GM12872 (cell line): ENCODE measurements at regions not wholly inside any gene's neighbourhood (a gene's known extent, or its start where the extent isn't known, plus 50 kb on each side); places are given as distances from the start of the nearest gene placed in this dataset.

Experiments used
- TF ChIP-seq, protein P1 (sequence below): IDR thresholded peaks from 3 replicates; pipeline ENCODE4 v1.5.1; 2011; ENCODE audit warnings: low read depth, mild to moderate bottlenecking, low read length, moderate library complexity; ENCODE audit not compliant: insufficient read depth

DNA sequence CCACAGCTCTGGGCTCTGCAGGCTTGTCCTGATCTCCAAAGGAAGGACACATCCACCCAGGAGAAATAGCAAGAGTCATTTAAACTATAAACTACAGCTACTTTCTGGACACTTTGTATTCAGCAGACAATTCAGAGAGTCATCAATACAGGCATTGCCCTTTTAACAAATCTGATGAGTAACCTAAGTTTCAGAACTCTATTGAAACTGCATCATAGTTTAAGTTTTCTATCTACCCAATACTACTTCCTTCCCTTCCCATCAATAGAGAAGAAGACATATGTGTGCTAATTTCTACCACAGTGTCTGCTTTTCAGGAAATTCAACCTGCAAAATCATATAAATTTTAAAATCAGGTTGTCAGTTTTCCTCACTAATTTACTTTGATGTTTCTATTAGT is 736.5 kb downstream of the IGSF11 start:
- TF ChIP-seq, protein P1, sequence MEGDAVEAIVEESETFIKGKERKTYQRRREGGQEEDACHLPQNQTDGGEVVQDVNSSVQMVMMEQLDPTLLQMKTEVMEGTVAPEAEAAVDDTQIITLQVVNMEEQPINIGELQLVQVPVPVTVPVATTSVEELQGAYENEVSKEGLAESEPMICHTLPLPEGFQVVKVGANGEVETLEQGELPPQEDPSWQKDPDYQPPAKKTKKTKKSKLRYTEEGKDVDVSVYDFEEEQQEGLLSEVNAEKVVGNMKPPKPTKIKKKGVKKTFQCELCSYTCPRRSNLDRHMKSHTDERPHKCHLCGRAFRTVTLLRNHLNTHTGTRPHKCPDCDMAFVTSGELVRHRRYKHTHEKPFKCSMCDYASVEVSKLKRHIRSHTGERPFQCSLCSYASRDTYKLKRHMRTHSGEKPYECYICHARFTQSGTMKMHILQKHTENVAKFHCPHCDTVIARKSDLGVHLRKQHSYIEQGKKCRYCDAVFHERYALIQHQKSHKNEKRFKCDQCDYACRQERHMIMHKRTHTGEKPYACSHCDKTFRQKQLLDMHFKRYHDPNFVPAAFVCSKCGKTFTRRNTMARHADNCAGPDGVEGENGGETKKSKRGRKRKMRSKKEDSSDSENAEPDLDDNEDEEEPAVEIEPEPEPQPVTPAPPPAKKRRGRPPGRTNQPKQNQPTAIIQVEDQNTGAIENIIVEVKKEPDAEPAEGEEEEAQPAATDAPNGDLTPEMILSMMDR: no peak

DNA sequence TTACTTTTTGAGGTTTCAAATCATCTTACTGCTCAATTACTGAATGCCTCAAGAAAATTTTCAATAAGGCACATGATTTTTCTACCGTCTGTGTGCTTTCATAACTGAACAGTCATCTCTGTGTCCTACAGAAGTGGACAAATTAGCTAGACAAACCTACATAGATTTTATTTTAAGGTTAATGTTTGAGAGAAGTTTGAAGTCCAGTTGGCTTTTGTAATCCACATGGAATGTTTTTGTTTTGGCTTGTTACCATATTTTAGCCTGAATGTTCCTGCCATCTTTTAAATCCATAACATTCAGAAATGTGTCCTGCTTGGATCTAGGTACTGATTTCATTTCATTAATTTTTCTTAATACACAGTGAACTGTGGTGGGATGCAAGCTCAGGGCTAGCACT is 730.1 kb downstream of the IGSF11 start:
- TF ChIP-seq, protein P1: no peak

GRCh38 chr3:118332699-118333098 is 701.9 kb downstream of the IGSF11 start:
- TF ChIP-seq, protein P1: no peak

DNA sequence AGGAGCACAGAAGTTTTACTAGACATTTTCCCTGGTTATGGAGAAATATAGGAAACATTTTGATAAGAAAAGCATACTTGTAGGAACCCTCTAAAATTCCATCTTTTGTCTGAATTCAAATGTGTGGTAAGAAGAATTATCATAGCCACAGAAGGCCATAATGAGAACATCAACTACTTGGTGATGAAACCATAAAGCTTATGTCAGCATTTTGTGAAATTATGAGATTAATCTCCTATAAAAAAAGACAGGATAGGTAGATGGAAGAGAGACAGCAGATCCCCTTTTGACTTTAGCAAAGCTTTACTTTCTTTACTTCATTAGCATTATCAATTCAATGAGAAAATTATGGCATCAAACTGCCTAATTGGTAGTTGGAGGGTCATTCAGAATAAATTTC is 697.0 kb downstream of the IGSF11 start:
- TF ChIP-seq, protein P1: no peak

GRCh38 chr3:118347396-118348168 is 687.1 kb downstream of the IGSF11 start:
- TF ChIP-seq, protein P1: no peak

GRCh38 chr3:118348169-118348557 is 686.5 kb downstream of the IGSF11 start:
- TF ChIP-seq, protein P1: no peak

GRCh38 chr3:118354556-118354955 is 680.1 kb downstream of the IGSF11 start:
- TF ChIP-seq, protein P1: no peak
